ENCODE measurements at regions not wholly inside any gene's neighbourhood (a gene's known extent, or its start where the extent isn't known, plus 50 kb on each side); places are given as distances from the start of the nearest gene placed in this dataset.

- ChIA-PET CTCF (no interaction called here), POLR2A (no interaction called here)
- no peak for ATAC-seq
- Histone ChIP-seq H3K9me3 (ENCODE audit: control insufficient read depth, insufficient read depth, low read depth, low read length) (no peaks in the 10 kb centered on the region), H3K27me3 (ENCODE audit: control insufficient read depth, insufficient read depth, low read length) (no peaks in the 10 kb centered on the region), H3K4me1 (ENCODE audit: control insufficient read depth, insufficient read depth, low read length) (no peaks in the 10 kb centered on the region), H3K4me3 (ENCODE audit: low read depth in 2 of 2, low read length in 2 of 2) (no peak overlapping the region), H3K36me3 (ENCODE audit: control insufficient read depth, insufficient read depth, low read length) (no peaks in the 10 kb centered on the region), H3K27ac (ENCODE audit: low read length) (no peak overlapping the region)
- TF ChIP-seq POLR2AphosphoS5 (IDR thresholded peaks at IDR 0.05; ENCODE audit: low read depth, low read length): no peak
- TF ChIP-seq REST (IDR thresholded peaks at IDR 0.05; ENCODE audit: insufficient read depth in 1 of 2, low read depth in 2 of 2, low read length in 1 of 2): no peak
- no peak for TF ChIP-seq SIN3A (IDR thresholded peaks at IDR 0.05; ENCODE audit: borderline replicate concordance, insufficient read depth, low read depth, low read length)
- peak; percentile 36; the same call in 1 of the 2 replicates for TF ChIP-seq CTCF (IDR thresholded peaks at IDR 0.05)
- no peak for TF ChIP-seq TCF7L2 (IDR thresholded peaks at IDR 0.05; ENCODE audit: low read depth, low read length)
- in situ Hi-C loops (cut with HindIII; ENCODE audit: low pct_unique_long_range_greater_than_20kb, low sequenced_read_pairs) (no loop called here), intact Hi-C loops (cut with micrococcal nuclease; ENCODE audit: unreplicated experiment) (no loop called here)
- DNase-seq (ENCODE audit: low read depth, low spot score): no peak
- BruUV-seq (replicated peaks): no TSS peak
Observed at GRCh38 chr7:82625377-82625776, 181.8 kb upstream of the CACNA2D1 start.

GRCh38 chr7:82624965-82625364, 181.4 kb upstream of the CACNA2D1 start:
- no peak for TF ChIP-seq REST (IDR thresholded peaks at IDR 0.05; ENCODE audit: insufficient read depth in 1 of 2, low read depth in 2 of 2, low read length in 1 of 2)
- TF ChIP-seq SIN3A (IDR thresholded peaks at IDR 0.05; ENCODE audit: borderline replicate concordance, insufficient read depth, low read depth, low read length): no peak
- TF ChIP-seq TCF7L2 (IDR thresholded peaks at IDR 0.05; ENCODE audit: low read depth, low read length): no peak
- no peak for TF ChIP-seq CTCF (IDR thresholded peaks at IDR 0.05)
- no peak for TF ChIP-seq POLR2AphosphoS5 (IDR thresholded peaks at IDR 0.05; ENCODE audit: low read depth, low read length)
- ATAC-seq: no peak
- no peaks in the 10 kb centered on the region for H3K36me3 ChIP-seq (ENCODE audit: control insufficient read depth, insufficient read depth, low read length)
- DNase-seq (ENCODE audit: low read depth, low spot score): no peak
- no peaks in the 10 kb centered on the region for H3K9me3 ChIP-seq (ENCODE audit: control insufficient read depth, insufficient read depth, low read depth, low read length)
- no peak overlapping the region for H3K4me3 ChIP-seq (ENCODE audit: low read depth in 2 of 2, low read length in 2 of 2)
- ChIA-PET CTCF (no interaction called here), POLR2A (no interaction called here)
- in situ Hi-C loops (cut with HindIII; ENCODE audit: low pct_unique_long_range_greater_than_20kb, low sequenced_read_pairs): no loop called here
- BruUV-seq (replicated peaks): no TSS peak
- no peak overlapping the region for H3K27ac ChIP-seq (ENCODE audit: low read length)
- no peaks in the 10 kb centered on the region for H3K4me1 ChIP-seq (ENCODE audit: control insufficient read depth, insufficient read depth, low read length)
- intact Hi-C loops (cut with micrococcal nuclease; ENCODE audit: unreplicated experiment): no loop called here
- no peaks in the 10 kb centered on the region for H3K27me3 ChIP-seq (ENCODE audit: control insufficient read depth, insufficient read depth, low read length)
